Right hindlimb (tissue), 1 donor: ENCODE measurements at regions not wholly inside any gene's neighbourhood (a gene's known extent, or its start where the extent isn't known, plus 50 kb on each side); places are given as distances from the start of the nearest gene placed in this dataset.

Experiments
- DNase-seq: peaks from one replicate; pipeline ENCODE4 v3.0.0-alpha.2; 2018

DNA sequence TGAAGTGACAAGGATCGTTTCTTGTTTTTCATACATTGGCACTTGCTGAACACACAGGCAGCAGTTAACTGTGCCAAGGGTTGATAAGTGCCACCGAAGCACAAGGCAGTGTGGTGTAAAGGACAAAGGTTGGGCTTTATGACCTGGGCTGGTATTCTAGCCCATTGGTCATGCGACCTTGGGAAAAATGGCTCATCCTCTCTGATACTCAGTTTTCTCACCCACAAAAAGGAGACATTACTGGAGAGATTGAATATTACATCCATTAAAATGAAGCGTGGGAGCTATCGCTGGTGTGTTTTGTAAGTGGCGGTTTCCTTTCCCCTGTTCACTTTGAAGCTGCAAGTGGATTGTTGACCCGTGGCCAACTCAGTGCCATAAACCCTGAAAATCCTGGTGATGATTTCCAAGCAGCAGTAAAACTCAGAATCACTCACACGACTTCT, 216.9 kb downstream of the HAPSTR1 start:
- no peak for DNase-seq

DNA sequence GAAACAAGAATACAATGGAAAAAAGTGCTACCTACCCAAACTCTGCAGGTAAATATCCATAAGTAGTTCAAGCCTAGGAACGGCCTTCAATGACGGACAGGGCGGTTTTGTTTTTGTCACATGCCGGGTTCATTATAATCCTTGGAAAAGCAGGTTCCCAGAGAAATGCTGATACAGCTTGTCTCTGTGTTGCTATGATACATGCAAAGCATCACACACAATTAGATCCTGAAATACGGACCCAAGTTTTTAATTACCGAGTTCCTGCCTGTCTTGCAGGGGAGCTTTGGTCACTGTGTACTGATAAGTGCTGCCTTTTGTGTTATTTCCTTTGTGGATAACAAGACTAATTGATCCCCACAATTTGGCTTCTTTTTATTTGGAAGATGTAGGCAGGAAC, 217.4 kb downstream of the HAPSTR1 start:
- no peak for DNase-seq

DNA sequence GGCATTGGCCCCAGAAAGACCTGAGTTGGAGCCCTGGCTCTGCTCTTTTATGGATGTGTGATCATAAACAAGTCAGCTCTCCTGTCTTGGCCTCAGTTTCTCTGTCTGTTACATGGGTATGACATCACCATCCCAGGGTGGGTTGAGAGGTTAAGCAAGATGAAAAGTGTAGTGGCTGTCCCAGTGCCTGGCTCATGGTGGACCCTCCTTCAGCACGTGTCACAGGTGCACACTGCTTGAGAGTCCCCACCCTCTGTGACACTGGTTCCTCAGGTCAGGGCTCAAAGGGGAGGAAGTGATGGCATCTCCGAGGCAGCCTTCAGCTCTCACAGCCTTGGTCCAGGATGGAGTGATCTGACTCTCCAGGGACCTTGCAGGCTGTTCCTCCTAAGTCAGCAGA, 218.4 kb downstream of the HAPSTR1 start:
- DNase-seq = no peak

DNA sequence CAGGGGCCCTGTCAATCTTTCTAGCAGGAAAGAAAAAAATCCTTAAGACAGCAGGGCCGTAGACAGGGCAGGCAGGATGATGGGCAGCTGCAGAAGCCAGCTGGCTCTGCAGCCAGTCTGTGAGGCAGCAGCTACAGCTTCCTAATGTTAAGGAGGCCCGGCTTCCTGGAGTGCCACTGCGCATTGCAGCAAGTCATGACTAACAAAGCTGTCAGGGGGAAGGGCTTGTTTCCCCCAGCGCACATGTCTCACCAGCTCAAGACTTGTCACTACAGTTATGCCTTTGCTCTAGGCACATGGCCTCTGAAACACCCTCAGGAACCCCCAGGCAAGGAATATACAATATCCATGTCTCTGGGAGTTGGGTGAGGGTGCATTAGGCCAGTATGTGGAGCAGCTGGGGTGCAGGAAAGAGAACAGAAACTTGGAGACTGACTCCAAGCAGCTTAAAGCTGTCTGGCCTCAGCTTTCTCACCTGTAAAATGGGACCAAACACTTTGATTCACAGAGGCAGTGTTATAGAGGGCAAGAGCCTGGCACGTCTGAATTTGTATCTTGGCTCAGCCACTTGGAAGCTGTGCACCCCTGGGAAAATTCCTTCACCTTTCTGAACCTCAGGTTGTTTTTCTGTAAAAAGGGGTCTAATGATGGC, 220.0 kb downstream of the HAPSTR1 start:
- peak; percentile 23 for DNase-seq

DNA sequence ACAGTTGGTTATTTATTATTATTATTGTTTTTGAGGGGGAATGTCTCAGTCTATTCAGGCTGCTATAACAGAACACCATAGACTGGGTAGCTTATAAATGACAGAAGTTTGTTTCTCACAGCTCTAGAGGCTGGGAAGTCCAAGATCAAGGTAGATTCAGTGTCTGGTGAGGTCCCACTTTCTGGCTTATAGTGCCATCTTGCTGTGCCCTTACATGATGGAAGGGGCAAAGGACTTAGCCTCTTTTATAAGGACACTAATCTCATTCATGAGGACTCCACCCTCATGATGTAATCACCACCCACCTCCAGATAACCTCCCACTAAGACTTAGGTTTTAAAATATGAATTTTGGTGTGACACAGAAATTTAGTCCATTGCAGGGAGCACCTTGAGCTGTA, 224.6 kb downstream of the HAPSTR1 start:
- DNase-seq = no peak

DNA sequence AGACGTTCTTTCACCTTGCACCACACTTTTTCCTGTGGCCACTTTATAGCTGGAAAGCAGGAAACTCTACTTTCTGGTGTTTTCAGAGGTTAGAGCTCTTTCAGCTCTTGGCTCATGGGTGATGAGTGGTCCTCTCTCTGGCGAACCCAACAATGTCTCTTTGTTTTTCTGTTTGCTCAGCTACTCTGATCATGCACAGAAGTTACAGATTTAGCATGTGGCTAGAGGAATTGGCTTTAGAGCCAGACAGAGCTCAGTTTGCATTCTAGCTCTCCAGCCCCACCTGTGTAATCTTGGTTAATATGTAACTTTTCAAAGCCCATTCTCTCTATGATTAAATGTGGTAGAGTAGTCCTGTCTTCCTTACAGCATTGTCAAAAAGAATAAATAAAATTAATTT, 225.2 kb downstream of the HAPSTR1 start:
- DNase-seq = no peak

DNA sequence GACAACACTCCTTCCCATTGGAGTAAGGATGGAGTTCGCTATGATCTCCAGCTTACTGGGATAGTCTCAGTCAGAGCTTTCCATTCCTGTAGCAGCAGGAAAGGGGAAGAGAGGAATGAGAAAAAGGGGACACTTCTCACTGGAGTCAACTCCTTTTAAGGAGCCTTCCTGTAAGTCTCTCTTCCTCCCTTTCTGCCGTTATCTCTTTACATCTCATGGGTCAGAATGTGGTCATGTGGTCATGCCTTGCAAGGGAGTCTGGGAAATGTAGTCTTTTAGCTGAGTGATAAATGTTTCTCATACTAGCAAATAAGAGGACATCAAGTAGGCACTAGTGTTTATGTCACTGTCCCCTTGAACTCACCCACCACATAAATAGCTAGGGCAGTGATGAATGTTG, 227.3 kb downstream of the HAPSTR1 start:
- no peak for DNase-seq

DNA sequence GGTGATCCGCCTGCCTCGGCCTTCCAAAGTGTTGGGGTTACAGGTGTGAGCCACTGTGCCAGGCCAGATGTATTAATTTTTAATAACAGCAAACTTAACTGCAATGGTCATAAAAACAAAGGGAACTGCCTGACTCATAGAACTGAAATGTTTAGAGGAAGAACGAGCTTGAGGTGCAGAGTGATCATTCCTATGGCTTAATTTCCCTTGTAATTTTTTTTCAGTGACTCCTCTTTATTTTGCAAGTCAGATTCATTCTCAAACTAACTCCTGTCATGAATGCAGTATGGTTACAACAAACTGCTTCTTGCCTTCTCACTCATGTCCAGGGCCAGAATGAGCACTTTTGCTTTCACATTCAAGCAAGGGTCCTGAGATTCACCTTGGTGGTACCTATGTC, 231.3 kb downstream of the HAPSTR1 start:
- no peak for DNase-seq

DNA sequence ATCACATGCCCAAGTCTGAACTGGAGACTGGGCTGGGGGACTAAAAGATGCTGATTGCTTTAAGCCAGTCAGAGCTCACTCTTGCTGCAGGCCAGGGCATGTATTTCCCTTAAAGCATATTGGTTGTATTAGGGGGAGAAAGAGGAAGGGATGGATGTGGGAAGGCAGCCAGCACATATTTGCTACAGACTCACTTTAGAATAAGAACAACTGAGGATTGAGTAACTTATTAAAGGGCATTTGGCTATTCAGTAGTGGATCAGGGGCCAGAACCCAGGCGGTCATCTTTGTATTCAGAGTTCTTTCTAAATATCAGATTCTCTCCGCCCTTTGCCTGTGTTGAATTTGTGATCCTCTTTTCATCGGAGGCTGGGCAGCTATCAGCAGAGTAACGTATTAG, 231.7 kb downstream of the HAPSTR1 start:
- no peak for DNase-seq

DNA sequence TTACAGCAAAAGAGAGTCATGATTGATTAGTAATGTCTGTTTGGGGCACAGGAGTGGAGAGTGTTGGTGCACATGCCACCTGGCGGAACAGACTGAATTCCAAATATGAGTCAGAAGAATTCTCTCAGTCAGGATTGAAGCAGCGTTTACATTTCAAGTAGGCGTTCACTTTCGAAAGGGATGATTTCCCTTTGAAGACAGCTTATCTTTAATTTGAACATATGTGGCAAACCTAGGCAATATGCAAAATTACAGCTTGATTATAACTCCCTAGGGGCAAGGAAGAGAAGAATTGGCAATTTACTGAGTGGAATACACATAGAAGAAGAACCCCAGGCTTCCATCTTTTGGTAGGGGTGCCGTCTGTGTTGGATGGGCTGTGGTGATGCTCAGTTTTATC, 235.8 kb downstream of the HAPSTR1 start:
- DNase-seq = no peak

DNA sequence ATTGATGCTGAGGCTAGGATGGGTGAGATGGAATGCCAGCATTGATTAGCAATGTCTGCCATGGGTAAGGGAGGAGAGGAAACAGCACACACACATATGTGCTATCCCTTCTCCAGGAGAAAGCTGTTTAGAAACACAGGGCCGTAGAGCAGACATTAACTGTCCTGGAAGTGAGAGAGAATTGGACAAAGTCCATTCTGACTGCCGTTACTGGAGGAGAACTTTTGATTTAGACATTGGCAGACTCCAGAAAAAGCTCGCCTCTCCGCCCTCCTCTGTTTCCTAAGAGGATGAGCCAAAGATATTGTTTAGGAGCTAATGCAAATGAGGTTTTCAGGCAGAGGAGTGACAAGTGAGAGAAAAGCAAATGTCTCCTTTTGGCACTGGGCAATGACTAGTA, 237.0 kb downstream of the HAPSTR1 start:
- peak; percentile 39 for DNase-seq

DNA sequence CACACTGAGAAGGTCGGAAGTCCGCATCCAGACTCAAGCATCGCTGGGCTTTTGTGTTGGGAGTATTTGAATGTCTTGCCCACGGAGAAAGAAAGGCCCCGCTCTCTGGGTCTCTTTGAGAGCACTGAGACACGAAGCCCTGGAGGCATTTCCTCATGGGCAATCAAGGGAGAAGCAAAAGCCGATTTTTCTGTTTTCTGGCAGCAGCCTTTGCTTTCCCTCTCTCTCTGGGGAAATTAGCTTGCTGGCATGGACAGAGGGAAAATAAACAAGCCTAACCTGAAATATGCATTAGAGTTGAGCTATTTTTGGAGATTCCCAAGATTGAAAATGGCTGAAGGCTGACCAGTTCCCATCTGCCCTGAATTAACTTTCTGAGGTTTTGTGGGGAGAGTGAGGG, 238.7 kb downstream of the HAPSTR1 start:
- DNase-seq = no peak

DNA sequence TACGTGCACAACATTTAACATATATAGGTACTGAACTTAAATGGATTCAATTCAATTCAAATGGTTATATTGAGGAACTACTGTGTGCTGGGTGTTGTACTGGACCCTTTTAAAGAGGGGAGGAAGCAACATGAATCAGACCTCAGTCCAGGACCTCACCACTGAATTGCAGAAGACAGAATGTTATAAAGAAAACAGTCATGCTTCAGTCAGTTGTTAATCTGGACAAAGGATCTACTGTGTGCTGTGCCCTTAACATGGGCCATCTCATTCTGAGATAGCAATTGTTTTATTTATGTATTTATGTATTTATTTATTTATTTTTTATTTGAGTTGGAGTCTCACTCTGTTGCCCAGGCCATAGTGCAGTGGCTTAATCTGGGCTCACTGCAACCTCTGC, 240.1 kb downstream of the HAPSTR1 start:
- DNase-seq = no peak

DNA sequence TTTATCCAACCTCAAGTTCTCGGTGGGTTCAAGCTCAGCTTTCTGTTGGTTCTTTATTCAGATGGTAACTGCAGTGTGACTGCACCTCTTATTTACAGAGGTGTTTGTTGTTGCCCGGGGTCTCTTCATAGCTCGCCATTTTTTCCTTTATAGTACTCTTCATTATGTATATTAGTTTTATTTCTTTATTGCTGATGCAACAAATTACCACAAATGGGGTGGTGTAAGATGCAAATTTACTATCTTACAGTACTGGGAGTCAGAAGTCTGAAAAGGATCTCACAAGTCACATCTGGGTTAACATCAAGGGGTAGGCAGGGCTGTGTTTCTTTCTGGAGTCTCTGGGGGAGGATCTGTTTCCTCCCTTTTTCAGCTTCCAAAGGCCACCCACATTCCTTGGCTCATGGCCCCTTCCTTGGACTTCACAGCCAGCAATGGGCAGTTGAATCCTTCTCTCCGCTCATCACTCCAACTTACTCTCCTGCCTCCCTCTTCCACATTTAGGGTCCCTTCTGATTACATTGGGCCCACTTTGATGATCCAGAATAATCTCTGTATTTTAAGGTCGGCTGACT, 241.2 kb downstream of the HAPSTR1 start:
- no peak for DNase-seq

DNA sequence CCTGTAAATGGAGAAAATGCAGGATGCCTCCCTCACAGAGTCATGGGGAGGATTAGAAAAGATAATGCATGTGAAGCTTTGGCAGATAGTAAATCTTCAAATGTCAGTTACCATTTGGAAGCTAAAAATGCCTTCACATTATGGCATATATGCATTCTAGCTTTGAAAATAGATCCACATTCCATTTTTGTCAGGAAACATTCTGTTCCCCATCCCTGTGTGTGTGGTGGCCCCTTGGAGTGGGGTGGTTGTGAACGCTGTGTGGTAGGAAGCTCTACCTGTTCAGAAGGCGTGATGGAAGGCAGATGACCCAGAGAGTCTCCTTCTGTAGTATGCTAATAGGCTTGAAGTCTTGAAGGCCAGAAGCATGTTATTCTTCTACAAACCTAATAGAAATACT, 242.0 kb downstream of the HAPSTR1 start:
- no peak for DNase-seq

DNA sequence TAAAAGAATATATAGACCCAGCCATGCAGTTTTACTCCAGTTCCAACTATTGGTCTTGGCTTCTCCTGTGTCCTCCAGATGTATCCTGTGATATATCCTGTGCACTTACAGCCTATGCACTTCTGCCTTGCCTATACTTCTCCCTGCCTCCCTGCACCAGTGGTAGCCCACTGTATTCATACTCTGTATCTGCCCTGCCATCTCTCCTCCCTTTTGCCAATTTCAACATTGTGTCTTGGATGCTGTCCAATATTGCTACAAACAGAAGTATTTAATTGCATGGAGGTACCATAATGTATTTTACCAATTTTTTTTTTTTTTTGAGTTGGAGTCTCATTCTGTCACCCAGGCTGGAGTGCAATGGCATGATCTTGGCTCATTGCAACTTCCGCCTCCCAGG, 242.7 kb downstream of the HAPSTR1 start:
- DNase-seq = no peak

DNA sequence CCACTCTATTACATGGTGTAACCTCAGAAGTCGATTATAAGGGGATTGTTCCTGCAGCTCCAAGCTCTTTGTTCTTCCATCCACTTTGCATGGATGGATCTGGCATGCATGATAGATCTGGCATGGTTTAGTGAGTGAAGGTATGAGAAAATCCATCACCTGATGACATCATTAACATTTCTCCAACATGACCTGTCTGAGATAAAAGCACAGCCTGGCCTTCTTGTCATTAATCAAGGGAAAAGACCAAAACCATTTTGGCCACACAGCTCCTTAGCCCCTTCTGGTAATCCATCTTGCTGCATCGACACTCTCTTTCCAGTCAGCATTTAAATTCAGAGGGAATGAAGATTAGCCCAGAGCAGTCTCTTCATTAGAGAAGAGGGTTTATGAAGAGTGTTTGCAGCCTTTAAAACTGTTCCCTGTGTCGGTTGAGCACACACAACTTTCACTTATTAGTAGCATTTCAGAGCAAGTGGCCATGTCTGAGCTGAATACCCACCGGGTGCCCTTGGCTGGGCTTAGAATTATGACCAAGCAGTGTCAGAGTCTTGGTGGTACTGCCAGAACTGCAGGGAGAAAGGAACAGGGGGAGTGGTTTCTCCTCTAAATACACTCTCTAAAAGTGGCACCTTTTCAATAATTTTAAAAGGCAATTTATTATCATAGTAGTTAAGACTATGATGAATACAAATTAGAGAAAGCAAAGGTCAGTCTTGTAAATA, 246.0 kb downstream of the HAPSTR1 start:
- DNase-seq = no peak

DNA sequence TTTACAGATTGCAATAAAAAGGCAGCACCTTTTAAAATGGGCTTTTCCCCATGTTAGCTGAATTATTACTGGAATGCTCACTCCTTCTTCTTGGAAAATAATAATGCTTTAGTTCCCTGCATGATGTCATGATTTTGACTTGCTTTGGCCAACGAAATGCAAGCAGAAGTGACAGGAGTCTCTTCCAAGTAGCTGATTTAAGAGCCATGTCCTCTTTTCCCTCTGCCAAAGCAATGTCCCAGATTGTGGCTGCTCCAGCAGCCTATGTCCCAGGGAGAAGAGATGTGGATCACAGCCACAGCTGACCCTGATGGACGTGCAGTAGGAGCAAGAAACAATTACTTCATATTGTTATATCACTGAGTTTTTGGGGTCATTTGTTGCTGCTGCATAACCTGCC, 246.6 kb downstream of the HAPSTR1 start:
- no peak for DNase-seq

DNA sequence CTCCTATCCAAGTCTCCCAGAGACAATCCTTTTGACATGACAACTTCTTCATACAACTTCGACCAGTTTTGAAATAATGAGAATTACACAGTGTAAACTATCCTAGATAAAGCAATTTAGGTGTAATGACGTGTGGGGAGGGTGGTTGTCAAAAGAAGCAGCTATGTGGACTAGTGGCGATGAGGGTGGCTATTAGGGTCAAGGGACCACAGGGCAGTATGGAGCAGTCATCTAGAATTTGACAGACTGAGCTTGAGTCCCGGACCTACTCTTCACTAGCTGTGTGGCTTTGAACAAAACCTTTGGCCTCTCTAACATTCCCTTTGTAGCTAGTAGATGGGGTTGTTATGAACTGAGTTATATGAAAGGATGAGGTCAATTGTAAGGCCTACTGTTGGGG, 247.1 kb downstream of the HAPSTR1 start:
- DNase-seq = no peak

DNA sequence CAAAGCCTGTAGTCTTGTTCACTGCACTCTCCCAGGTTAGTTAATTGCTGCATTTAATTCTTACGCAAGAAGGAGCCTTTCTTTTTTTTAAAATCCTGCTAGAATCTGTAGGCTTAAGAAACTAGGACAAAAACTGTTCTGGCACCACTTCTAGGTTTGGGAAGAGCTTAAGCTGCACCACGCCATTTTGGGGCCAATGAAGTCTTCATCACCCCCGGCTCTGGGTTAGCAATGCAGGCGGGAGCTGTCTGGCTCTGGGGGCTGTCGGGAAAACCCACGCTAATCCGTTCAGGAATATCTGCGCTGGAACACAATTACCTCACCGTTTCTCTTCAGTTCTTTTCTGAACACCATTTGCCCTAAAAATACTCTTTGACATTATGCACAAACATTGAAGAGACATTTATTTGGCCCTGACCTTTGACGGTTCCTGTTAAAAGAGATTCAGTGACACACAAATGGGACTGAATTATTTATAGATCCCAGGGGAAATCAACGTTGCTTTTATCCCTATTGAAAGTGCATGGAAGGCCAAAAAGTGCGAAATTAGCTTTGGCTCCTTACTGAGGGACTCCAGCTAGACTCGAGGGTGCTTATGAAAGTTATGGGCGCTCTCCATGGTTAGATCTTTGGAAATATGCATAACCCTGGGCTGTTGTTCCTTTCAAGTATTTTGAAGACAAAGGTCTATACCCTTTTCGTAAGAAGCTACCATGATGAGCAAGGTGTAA, 249.2 kb downstream of the HAPSTR1 start:
- no peak for DNase-seq

DNA sequence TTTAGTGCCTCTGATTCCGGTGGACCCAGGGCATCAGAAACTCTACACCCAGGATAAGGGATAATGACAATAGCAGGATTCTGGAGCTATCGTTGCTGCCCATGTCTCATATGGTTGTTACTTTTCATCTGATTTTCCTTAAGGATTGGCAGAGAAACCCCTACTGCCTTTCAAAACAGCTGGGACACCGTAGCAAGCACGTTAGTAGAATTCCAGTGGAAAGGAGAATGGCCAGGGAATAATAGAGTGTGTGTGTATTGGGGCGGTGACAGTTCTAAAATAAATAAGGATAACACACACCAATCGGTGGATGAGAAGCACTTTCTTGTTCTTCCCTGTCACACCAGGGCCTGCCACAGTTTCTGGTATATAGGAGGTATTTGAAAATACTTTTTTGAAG, 251.8 kb downstream of the HAPSTR1 start:
- DNase-seq = no peak

DNA sequence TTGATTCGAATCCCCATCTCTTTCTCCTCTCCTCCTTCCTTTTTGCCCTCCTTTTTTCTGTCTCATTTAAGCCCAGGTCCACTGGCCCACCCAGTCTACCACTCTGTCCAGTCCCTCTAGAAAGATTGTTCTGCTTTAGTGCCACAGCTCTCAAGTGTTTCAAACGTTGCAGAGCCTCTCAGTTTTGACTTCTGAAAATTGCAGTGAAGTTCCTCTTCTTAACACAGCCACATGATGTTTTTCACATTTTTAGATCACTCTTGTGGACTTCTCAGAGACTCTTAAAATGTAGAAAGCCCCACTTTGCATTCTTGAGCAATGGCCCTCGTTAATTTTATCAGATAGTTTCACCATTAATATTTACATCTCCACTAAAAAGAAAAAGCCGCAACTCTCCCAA, 253.1 kb downstream of the HAPSTR1 start:
- DNase-seq = no peak

DNA sequence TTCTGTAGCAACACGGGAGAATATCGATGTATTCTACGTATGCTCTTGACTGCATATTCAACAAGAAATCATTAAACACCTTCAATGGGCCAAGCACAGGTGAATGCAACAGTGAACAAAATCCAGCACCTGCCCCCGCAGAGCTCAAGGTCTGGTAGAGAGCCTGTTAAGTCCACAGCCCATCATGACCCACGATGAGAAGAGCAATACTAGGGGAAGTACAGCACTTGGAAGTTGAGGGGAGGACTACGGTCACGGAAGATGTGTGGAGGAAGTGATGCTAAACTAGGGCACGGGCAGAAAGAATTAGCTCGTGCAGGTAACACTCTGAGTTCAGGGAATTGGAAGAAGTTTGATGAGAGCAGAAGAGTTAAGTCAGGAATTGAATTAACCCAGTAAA, 253.6 kb downstream of the HAPSTR1 start:
- DNase-seq = no peak

DNA sequence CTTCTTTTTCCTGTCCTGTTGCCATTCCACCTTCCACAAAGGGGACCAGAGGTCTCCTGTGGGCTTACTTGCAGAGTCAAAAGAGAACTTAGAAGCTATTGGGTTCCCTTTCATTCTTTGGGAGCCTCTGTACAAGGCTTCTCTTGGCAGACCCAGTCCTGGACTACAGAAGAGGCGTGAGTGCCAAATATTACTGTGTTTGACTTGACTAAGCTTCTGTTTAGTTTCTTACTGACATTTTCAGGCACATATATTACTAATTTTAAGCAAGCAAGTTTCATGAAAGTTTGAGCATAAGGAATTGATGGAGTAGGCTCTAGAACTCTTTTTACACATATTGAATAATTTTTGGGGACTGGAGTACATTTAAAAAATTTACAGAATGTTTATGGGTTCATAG, 254.4 kb downstream of the HAPSTR1 start:
- no peak for DNase-seq
